ENCODE measurements at regions not wholly inside any gene's neighbourhood (a gene's known extent, or its start where the extent isn't known, plus 50 kb on each side); places are given as distances from the start of the nearest gene placed in this dataset.

DNA sequence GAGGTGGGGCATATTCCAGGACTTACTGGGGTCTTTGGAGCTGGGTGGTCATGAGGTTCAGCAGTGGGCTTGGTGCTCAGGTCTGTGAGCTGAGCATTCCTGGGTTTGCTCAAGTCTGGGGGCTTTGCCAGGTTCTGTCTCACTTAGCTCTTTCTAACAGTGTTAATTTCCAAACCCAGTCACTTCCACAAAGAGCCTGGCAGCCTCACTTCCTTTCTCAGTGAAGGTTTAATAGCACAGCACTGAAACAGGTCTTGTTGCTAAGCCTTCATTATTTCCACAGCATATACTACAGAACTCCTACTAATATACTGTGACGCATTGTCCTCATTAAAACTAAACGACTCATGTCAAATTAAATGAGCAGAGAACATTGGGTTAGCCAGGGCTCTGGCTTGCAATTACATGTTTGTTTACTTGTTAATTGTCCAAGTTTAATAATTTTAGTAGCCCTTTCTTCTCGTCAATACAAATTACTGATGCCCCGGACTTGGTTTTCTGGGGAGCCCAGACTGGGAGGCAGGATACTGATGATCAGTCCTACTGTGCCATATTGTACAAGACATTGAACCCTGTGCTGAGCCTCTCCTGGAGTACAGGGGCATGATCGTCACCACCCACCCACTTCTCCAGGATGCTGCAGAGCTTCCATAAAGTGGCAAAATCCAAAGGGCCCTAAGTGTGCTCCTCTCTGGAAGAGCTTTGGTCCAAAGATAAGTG lies 170.7 kb downstream of the IER5 start (continued):
- TF ChIP-seq, protein P1, sequence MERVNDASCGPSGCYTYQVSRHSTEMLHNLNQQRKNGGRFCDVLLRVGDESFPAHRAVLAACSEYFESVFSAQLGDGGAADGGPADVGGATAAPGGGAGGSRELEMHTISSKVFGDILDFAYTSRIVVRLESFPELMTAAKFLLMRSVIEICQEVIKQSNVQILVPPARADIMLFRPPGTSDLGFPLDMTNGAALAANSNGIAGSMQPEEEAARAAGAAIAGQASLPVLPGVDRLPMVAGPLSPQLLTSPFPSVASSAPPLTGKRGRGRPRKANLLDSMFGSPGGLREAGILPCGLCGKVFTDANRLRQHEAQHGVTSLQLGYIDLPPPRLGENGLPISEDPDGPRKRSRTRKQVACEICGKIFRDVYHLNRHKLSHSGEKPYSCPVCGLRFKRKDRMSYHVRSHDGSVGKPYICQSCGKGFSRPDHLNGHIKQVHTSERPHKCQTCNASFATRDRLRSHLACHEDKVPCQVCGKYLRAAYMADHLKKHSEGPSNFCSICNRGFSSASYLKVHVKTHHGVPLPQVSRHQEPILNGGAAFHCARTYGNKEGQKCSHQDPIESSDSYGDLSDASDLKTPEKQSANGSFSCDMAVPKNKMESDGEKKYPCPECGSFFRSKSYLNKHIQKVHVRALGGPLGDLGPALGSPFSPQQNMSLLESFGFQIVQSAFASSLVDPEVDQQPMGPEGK (CRISPR knock-in tag; IDR thresholded peaks at IDR 0.05) = no peak
- TF ChIP-seq POLR2G (IDR thresholded peaks at IDR 0.05; ENCODE audit: low read depth, low read length) (no peak), ZNF263 (CRISPR knock-in tag; IDR thresholded peaks at IDR 0.05) (no peak)

DNA sequence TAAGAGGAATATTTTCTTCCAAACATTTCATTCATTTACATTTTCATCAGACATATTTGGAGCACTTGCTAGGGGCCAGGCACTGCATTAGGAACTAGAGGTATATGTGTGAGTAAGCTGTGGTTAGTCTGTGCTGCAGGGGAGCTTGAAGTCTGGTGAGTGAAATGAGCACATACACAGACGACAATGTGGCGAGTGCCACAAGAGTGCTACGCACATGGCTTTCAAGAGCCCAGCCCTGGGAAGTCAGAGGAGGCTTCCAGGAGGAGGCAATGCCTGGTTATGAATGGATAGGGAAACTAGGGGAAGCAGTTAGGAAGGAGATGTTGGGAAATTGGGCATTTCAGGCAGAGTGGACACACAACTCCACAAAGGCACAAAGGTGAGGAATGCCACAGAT lies 171.8 kb downstream of the IER5 start:
- Histone ChIP-seq H3K4me2 (ENCODE audit: low read depth, low read length) (no peak overlapping the region), H3K36me3 (replicated peaks in 1 of 2; ENCODE audit: control insufficient read depth in 1 of 2, insufficient read depth in 2 of 2, low read length in 2 of 2) (no peaks in the 10 kb centered on the region), H2AFZ (ENCODE audit: low read length) (no peak overlapping the region), H3K4me3 (replicated peaks in 1 of 3; ENCODE audit: insufficient read depth in 1 of 3, low read depth in 2 of 3, low read length in 3 of 3) (no peak overlapping the region), H3K9ac (ENCODE audit: insufficient read depth, low read depth, low read length) (no peak overlapping the region), H4K20me1 (ENCODE audit: insufficient read depth, low read length) (no peaks in the 10 kb centered on the region), H3K9me3 (ENCODE audit: low read length) (peaks cover 3% of the 10 kb centered on the region; the same call in 1 of the 2 replicates), H3K4me1 (ENCODE audit: insufficient read depth, low read length) (no peaks in the 10 kb centered on the region), H3K27ac (ENCODE audit: extremely low read length, insufficient read depth, low read length) (no peak overlapping the region), H3K27me3 (ENCODE audit: control insufficient read depth in 1 of 2, insufficient read depth in 2 of 2, low read length in 2 of 2) (0 out of 5 replicates have a peak, but pooled peaks cover 0 to 5% of the 10 kb centered on the region in 2 experiments), H3K79me2 (ENCODE audit: insufficient read depth, low read length) (no peaks in the 10 kb centered on the region)
- ChIA-PET CTCF (ENCODE audit: low intra/inter-chr PET ratio, low total read pairs) (no interaction called here), POLR2A (no interaction called here)
- BruUV-seq (replicated peaks) = no TSS peak
- FAIRE-seq (no peak), DNase-seq (ENCODE audit: low spot score) (no peak), ATAC-seq (no peak)
- in situ Hi-C loops (cut with HindIII; ENCODE audit: extremely low pct_ligation_motif_present, low pct_unique_long_range_greater_than_20kb) = no loop called here
- WGBS (ENCODE audit: low lambda C conversion rate) = 71% methylated on average over 3 of the region's 3 CpGs
- intact Hi-C loops (cut with micrococcal nuclease; ENCODE audit: unreplicated experiment) = no loop called here
- TF ChIP-seq, protein P2, sequence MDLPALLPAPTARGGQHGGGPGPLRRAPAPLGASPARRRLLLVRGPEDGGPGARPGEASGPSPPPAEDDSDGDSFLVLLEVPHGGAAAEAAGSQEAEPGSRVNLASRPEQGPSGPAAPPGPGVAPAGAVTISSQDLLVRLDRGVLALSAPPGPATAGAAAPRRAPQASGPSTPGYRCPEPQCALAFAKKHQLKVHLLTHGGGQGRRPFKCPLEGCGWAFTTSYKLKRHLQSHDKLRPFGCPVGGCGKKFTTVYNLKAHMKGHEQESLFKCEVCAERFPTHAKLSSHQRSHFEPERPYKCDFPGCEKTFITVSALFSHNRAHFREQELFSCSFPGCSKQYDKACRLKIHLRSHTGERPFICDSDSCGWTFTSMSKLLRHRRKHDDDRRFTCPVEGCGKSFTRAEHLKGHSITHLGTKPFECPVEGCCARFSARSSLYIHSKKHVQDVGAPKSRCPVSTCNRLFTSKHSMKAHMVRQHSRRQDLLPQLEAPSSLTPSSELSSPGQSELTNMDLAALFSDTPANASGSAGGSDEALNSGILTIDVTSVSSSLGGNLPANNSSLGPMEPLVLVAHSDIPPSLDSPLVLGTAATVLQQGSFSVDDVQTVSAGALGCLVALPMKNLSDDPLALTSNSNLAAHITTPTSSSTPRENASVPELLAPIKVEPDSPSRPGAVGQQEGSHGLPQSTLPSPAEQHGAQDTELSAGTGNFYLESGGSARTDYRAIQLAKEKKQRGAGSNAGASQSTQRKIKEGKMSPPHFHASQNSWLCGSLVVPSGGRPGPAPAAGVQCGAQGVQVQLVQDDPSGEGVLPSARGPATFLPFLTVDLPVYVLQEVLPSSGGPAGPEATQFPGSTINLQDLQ (CRISPR knock-in tag; IDR thresholded peaks at IDR 0.05) = no peak
- TF ChIP-seq ZNF572 (CRISPR knock-in tag; IDR thresholded peaks at IDR 0.05) (no peak), ZNF577 (CRISPR knock-in tag; IDR thresholded peaks at IDR 0.05; ENCODE audit: borderline replicate concordance, low read depth) (no peak), ZNF678 (CRISPR knock-in tag; IDR thresholded peaks at IDR 0.05) (no peak), ZNF335 (CRISPR knock-in tag; IDR thresholded peaks at IDR 0.05) (no peak), ZNF782 (CRISPR knock-in tag; IDR thresholded peaks at IDR 0.05; ENCODE audit: borderline replicate concordance) (no peak), ZNF468 (CRISPR knock-in tag; IDR thresholded peaks at IDR 0.05) (no peak), ZNF660 (CRISPR knock-in tag; IDR thresholded peaks at IDR 0.05; ENCODE audit: borderline replicate concordance, low read depth) (no peak)
- TF ChIP-seq, protein P3, sequence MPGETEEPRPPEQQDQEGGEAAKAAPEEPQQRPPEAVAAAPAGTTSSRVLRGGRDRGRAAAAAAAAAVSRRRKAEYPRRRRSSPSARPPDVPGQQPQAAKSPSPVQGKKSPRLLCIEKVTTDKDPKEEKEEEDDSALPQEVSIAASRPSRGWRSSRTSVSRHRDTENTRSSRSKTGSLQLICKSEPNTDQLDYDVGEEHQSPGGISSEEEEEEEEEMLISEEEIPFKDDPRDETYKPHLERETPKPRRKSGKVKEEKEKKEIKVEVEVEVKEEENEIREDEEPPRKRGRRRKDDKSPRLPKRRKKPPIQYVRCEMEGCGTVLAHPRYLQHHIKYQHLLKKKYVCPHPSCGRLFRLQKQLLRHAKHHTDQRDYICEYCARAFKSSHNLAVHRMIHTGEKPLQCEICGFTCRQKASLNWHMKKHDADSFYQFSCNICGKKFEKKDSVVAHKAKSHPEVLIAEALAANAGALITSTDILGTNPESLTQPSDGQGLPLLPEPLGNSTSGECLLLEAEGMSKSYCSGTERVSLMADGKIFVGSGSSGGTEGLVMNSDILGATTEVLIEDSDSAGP (CRISPR knock-in tag; IDR thresholded peaks at IDR 0.05; ENCODE audit: borderline replicate concordance) = no peak
- TF ChIP-seq, protein P4, sequence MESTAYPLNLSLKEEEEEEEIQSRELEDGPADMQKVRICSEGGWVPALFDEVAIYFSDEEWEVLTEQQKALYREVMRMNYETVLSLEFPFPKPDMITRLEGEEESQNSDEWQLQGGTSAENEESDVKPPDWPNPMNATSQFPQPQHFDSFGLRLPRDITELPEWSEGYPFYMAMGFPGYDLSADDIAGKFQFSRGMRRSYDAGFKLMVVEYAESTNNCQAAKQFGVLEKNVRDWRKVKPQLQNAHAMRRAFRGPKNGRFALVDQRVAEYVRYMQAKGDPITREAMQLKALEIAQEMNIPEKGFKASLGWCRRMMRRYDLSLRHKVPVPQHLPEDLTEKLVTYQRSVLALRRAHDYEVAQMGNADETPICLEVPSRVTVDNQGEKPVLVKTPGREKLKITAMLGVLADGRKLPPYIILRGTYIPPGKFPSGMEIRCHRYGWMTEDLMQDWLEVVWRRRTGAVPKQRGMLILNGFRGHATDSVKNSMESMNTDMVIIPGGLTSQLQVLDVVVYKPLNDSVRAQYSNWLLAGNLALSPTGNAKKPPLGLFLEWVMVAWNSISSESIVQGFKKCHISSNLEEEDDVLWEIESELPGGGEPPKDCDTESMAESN (CRISPR knock-in tag; conservative IDR thresholded peaks at IDR 0.05) = no peak
